Heart left ventricle (tissue), 16 donors: ENCODE measurements at regions not wholly inside any gene's neighbourhood (a gene's known extent, or its start where the extent isn't known, plus 50 kb on each side); places are given as distances from the start of the nearest gene placed in this dataset.

ENCODE experiments used
- ATAC-seq, 4 donors: fragments of 200-7000 bp; cut with Tn5 transposase; one replicate each; pipeline ENCODE4 v1.9.1; 2020 to 2022; ENCODE audit warnings: moderate library complexity in 4 of 4, mild to moderate bottlenecking in 3 of 4, moderate number of reproducible peaks in 1 of 4
- DNase-seq, 5 donors: peaks; one replicate each; pipeline ENCODE4 v3.0.0-alpha.2; 2020
- H3K27ac ChIP-seq, 12 donors: fragments of 200-600 bp; sonication (generic) in 4 of 12; one replicate each; pipeline versions ENCODE4 v1.5.0 to v1.8.0; 2016 to 2022; ENCODE audit warnings: mild to moderate bottlenecking in 2 of 12
- H3K27me3 ChIP-seq, 9 donors: fragments of 200-600 bp; sonication (generic) in 2 of 9; one replicate each; pipeline versions ENCODE4 v1.5.1 to v1.8.0; 2016 to 2022; ENCODE audit warnings: mild to moderate bottlenecking in 3 of 9
- H3K36me3 ChIP-seq, 9 donors: fragments of 200-600 bp; sonication (generic) in 2 of 9; one replicate each; pipeline versions ENCODE4 v1.5.0 to v1.8.0; 2018 to 2022; ENCODE audit warnings: mild to moderate bottlenecking in 2 of 9
- H3K4me1 ChIP-seq, 12 donors: fragments of 200-600 bp; sonication (generic) in 4 of 12; one replicate each; pipeline versions ENCODE4 v1.5.0 to v1.8.0; 2016 to 2022; ENCODE audit warnings: mild to moderate bottlenecking in 3 of 12
- H3K4me3 ChIP-seq, 12 donors: fragments of 200-600 bp; sonication (generic) in 4 of 12; one replicate each; pipeline versions ENCODE4 v1.5.0 to v1.8.0; 2017 to 2022; ENCODE audit warnings: mild to moderate bottlenecking in 9 of 12, moderate library complexity in 4 of 12
- H3K9me3 ChIP-seq, 12 donors: fragments of 200-600 bp; sonication (generic) in 4 of 12; one replicate each; pipeline versions ENCODE4 v1.5.0 to v1.8.0; 2016 to 2022; ENCODE audit warnings: mild to moderate bottlenecking in 1 of 12
- CTCF ChIP-seq, 12 donors: fragments of 200-600 bp; sonication (generic) in 4 of 12; IDR thresholded peaks; one replicate each; pipeline versions ENCODE4 v1.5.0 to v1.8.0; 2018 to 2022; ENCODE audit warnings: antibody characterized with exemption in 12 of 12, mild to moderate bottlenecking in 5 of 12
- POLR2A ChIP-seq, 2 donors: fragments of 450-650 bp; IDR thresholded peaks; one replicate each; pipeline ENCODE4 v1.6.1; 2017; ENCODE audit warnings: antibody characterized with exemption in 2 of 2, mild to moderate bottlenecking in 2 of 2, moderate library complexity in 2 of 2
- WGBS, 4 donors: extraction: QIAGEN DNeasy Blood & Tissue Kit in 2 of 4; methylation state at CpG; one replicate each; pipeline versions ENCODE4 v1.1.5 to v1.1.7; 2013 to 2018; 5-methylcytosine and 5-hydroxymethylcytosine counted together
- intact Hi-C, 10 donors: fragments of 100-400 bp; cut with DNase I; formaldehyde crosslinking; loops; one replicate each; pipeline versions ENCODE4 v1.11.1 to v1.14.2; 2022
- donor health status: ischemic (EF 13 %, LVEDD 7.1; RV severe dilation, severe dysfunction).
- donor health status: healthy with polysubstance abuse.
- donor health status: DM: no; HTN: yes; CAD: no.
- donor health status: DM: no; HTN: no; CAD: no.
- donor health status: ischemic (EF 25% LVEDD 6.9; RV normal size, moderate dysfunction).
- donor health status: ischemic (EF 25% LVEDD 5.7; RV mildly dilated, moderate dysfunction).
- donor health status: healthy.
- donor health status: DM: yes; HTN: yes; CAD: no.
- donor health status: ischemic (EF 35%, LVEDD 5.7; RV mildly dilated, moderate dysfunction).
- donor health status: nonischemic (EF 11% LVEDD 7.7; RV severe dilation, severe dysfunction).
- donor health status: DM: yes; HTN: yes; CAD: no.
- donor health status: PGD.
- donor health status: ischemic (EF 29% LVEDD 5.4; RV normal size, mild dysfunction).
- donor health status: nonischemic (EF 23%, LVEDD 6.1; RV moderate dilation, normal function).

- DNase-seq (no peak), ATAC-seq (no peak)
- TF ChIP-seq POLR2A (IDR thresholded peaks at IDR 0.05) (no peak), CTCF (IDR thresholded peaks at IDR 0.05) (no peak)
- no peak overlapping the region for H3K27ac ChIP-seq
- H3K4me1 ChIP-seq: no peaks in the 10 kb centered on the region
- H3K36me3 ChIP-seq: no peaks in the 10 kb centered on the region
- no peak overlapping the region for H3K4me3 ChIP-seq
- H3K9me3 ChIP-seq: peaks cover 0 to 8% (median 0%) of the 10 kb centered on the region in 12 donors
- intact Hi-C loops: no loop called here
- H3K27me3 ChIP-seq: peaks cover 0 to 29% (median 2%) of the 10 kb centered on the region in 9 donors
- WGBS, 4 donors: 69 to 87% (median 79%) methylated on average over 6 to 9 of the region's 9 CpGs
These were observed 388.2 kb downstream of the PTPRU start for GRCh38 chr1:29624320-29625083.

- Histone ChIP-seq H3K9me3 (peaks cover 0 to 8% (median 0%) of the 10 kb centered on the region in 12 donors), H3K27me3 (peaks cover 0 to 29% (median 2%) of the 10 kb centered on the region in 9 donors), H3K36me3 (no peaks in the 10 kb centered on the region), H3K4me1 (no peaks in the 10 kb centered on the region), H3K27ac (no peak overlapping the region), H3K4me3 (no peak overlapping the region)
- TF ChIP-seq POLR2A (IDR thresholded peaks at IDR 0.05) (no peak), CTCF (IDR thresholded peaks at IDR 0.05) (no peak)
- ATAC-seq: no peak
- intact Hi-C loops: no loop called here
- no peak for DNase-seq
- WGBS, 4 donors: 80 to 86% (median 84%) methylated on average over 6 to 7 of the region's 7 CpGs
These were observed 387.2 kb downstream of the PTPRU start for GRCh38 chr1:29623501-29623900.

GRCh38 chr1:29621826-29622435 lies 385.6 kb downstream of the PTPRU start:
- Histone ChIP-seq H3K4me3 (no peak overlapping the region), H3K27ac (no peak overlapping the region), H3K36me3 (no peaks in the 10 kb centered on the region), H3K27me3 (peaks cover 0 to 29% (median 2%) of the 10 kb centered on the region in 9 donors), H3K9me3 (no peaks in the 10 kb centered on the region), H3K4me1 (no peaks in the 10 kb centered on the region)
- no peak for ATAC-seq
- DNase-seq: no peak
- 75 to 78% (median 75%) methylated on average over 11 of the region's 11 CpGs for WGBS, 4 donors
- intact Hi-C loops: no loop called here
- TF ChIP-seq POLR2A (IDR thresholded peaks at IDR 0.05) (no peak), CTCF (IDR thresholded peaks at IDR 0.05) (no peak)

- Histone ChIP-seq H3K4me3 (no peak overlapping the region), H3K4me1 (no peaks in the 10 kb centered on the region), H3K27ac (no peak overlapping the region), H3K27me3 (peaks cover 0 to 29% (median 2%) of the 10 kb centered on the region in 9 donors), H3K9me3 (no peaks in the 10 kb centered on the region), H3K36me3 (no peaks in the 10 kb centered on the region)
- intact Hi-C loops: no loop called here
- no peak for DNase-seq
- ATAC-seq: no peak
- WGBS, 4 donors: 73 to 82% (median 79%) methylated on average over 6 to 7 of the region's 7 CpGs
- no peak for TF ChIP-seq POLR2A (IDR thresholded peaks at IDR 0.05)
- no peak for TF ChIP-seq CTCF (IDR thresholded peaks at IDR 0.05)
These were observed 384.3 kb downstream of the PTPRU start for GRCh38 chr1:29620631-29621030.
